GM19467 (cell line): ENCODE measurements at regions not wholly inside any gene's neighbourhood (a gene's known extent, or its start where the extent isn't known, plus 50 kb on each side); places are given as distances from the start of the nearest gene placed in this dataset.

Source experiments
- ATAC-seq: cut with Tn5 transposase; IDR thresholded peaks from one replicate; pipeline ENCODE4 v1.9.1; 2021; ENCODE audit warnings: mild to moderate bottlenecking, moderate library complexity; ENCODE audit not compliant: unreplicated experiment

- no peak for ATAC-seq
These were observed 771.5 kb downstream of the GALR1 start for GRCh38 chr18:78021196-78021595.

GRCh38 chr18:78031589-78031988 is 781.9 kb downstream of the GALR1 start:
- no peak for ATAC-seq

GRCh38 chr18:78031991-78032390 is 782.3 kb downstream of the GALR1 start:
- no peak for ATAC-seq

GRCh38 chr18:78032574-78032973 is 782.9 kb downstream of the GALR1 start:
- ATAC-seq, result no peak

- no peak for ATAC-seq
These were observed 785.1 kb downstream of the GALR1 start for GRCh38 chr18:78034755-78035154.

- no peak for ATAC-seq
These were observed 791.6 kb downstream of the GALR1 start for GRCh38 chr18:78041218-78041617.

- ATAC-seq, result no peak
These were observed 797.0 kb downstream of the GALR1 start for GRCh38 chr18:78046631-78047030.

GRCh38 chr18:78049281-78049680 is 799.6 kb downstream of the GALR1 start:
- no peak for ATAC-seq

- ATAC-seq, result no peak
These were observed 805.2 kb downstream of the GALR1 start for GRCh38 chr18:78054801-78055200.

GRCh38 chr18:78056011-78056410 is 806.4 kb downstream of the GALR1 start:
- ATAC-seq, result no peak

GRCh38 chr18:78069784-78070664 is 820.4 kb downstream of the GALR1 start:
- ATAC-seq, result no peak

GRCh38 chr18:78071166-78071710 is 821.6 kb downstream of the GALR1 start:
- no peak for ATAC-seq

- no peak for ATAC-seq
These were observed 822.1 kb downstream of the GALR1 start for GRCh38 chr18:78071776-78072175.

GRCh38 chr18:78072375-78072774 is 822.7 kb downstream of the GALR1 start:
- no peak for ATAC-seq

GRCh38 chr18:78073275-78073674 is 823.6 kb downstream of the GALR1 start:
- no peak for ATAC-seq

GRCh38 chr18:78074400-78075020 is 824.9 kb downstream of the GALR1 start:
- no peak for ATAC-seq

GRCh38 chr18:78080081-78080480 is 830.4 kb downstream of the GALR1 start:
- no peak for ATAC-seq

GRCh38 chr18:78080761-78081160 is 831.1 kb downstream of the GALR1 start:
- no peak for ATAC-seq

GRCh38 chr18:78082816-78083215 is 833.2 kb downstream of the GALR1 start:
- no peak for ATAC-seq

- no peak for ATAC-seq
These were observed 835.9 kb downstream of the GALR1 start for GRCh38 chr18:78085241-78086185.

GRCh38 chr18:78086931-78087330 is 837.3 kb downstream of the GALR1 start:
- ATAC-seq, result no peak
